ENCODE measurements at regions not wholly inside any gene's neighbourhood (a gene's known extent, or its start where the extent isn't known, plus 50 kb on each side); places are given as distances from the start of the nearest gene placed in this dataset.

- TF ChIP-seq, protein P1, sequence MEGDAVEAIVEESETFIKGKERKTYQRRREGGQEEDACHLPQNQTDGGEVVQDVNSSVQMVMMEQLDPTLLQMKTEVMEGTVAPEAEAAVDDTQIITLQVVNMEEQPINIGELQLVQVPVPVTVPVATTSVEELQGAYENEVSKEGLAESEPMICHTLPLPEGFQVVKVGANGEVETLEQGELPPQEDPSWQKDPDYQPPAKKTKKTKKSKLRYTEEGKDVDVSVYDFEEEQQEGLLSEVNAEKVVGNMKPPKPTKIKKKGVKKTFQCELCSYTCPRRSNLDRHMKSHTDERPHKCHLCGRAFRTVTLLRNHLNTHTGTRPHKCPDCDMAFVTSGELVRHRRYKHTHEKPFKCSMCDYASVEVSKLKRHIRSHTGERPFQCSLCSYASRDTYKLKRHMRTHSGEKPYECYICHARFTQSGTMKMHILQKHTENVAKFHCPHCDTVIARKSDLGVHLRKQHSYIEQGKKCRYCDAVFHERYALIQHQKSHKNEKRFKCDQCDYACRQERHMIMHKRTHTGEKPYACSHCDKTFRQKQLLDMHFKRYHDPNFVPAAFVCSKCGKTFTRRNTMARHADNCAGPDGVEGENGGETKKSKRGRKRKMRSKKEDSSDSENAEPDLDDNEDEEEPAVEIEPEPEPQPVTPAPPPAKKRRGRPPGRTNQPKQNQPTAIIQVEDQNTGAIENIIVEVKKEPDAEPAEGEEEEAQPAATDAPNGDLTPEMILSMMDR (conservative IDR thresholded peaks at IDR 0.05; ENCODE audit: low read length) = no peak
Measured at GRCh38 chr1:5478961-5479360, 513.3 kb downstream of the NPHP4 start.

DNA sequence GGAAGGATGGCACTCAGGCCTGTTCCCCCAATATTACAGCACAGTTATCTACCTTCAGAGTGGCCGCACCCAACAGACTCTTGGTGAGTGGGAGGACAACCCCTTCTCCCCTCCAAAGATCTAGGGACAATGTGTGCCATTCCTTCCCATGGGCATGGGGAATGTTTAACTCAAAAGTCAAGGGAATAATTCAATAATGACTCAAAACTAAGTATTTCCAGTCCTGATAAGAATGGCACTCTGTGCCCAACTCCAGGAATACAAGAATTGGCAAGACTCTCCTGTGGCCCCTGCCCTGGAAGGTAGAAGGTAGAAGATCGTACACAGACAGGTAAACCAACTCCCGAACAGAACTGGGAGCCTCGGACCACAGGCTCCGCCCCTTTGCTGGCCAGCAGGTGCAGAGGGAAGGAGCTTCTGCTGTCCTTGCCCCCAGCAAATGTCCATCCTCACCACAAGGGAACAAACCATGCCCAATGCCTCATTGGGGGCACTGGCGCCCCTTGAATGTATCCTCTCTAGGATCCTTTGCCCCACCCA lies 514.0 kb downstream of the NPHP4 start:
- no peak for DNase-seq (ENCODE audit: low read depth)
- TF ChIP-seq, protein P1 (conservative IDR thresholded peaks at IDR 0.05; ENCODE audit: low read length) = no peak
- H3K4me3 ChIP-seq (ENCODE audit: low read length) = no peak overlapping the region

More at GRCh38 chr1:5478961-5479360, 513.3 kb downstream of the NPHP4 start:
- H3K4me3 ChIP-seq (ENCODE audit: low read length) = no peak overlapping the region
- DNase-seq (ENCODE audit: low read depth) = no peak

- H3K4me3 ChIP-seq (ENCODE audit: low read length) = no peak overlapping the region
- DNase-seq (ENCODE audit: low read depth) = no peak
- TF ChIP-seq, protein P1 (conservative IDR thresholded peaks at IDR 0.05; ENCODE audit: low read length) = no peak
Measured at GRCh38 chr1:5477716-5478115, 514.5 kb downstream of the NPHP4 start.

DNA sequence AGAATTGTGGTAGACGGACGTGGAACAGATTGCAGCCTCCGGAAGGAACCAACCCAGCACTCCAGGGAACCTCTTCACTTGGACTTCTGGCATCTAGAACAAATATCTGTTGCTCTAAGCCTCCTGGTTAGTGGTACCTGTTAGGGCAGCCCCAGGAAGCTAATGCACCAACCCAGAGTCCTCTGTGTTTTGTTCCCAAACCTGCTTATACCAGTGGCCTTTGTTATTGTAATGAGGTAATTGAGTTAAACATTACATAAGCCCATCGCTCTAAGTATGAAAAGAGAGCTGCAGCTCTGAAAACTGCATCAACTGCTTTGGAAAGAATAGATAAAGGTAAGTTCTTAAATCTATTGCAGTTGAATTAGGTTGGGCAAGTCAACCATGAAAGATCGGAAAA lies 516.7 kb downstream of the NPHP4 start:
- DNase-seq (ENCODE audit: low read depth) = no peak
- TF ChIP-seq, protein P1 (conservative IDR thresholded peaks at IDR 0.05; ENCODE audit: low read length) = no peak
- H3K4me3 ChIP-seq (ENCODE audit: low read length) = no peak overlapping the region

GRCh38 chr1:5473268-5473667 lies 519.0 kb downstream of the NPHP4 start:
- no peak overlapping the region for H3K4me3 ChIP-seq (ENCODE audit: low read length)
- DNase-seq (ENCODE audit: low read depth) = no peak
- TF ChIP-seq, protein P1 (conservative IDR thresholded peaks at IDR 0.05; ENCODE audit: low read length) = no peak

- TF ChIP-seq, protein P1 (conservative IDR thresholded peaks at IDR 0.05; ENCODE audit: low read length) = no peak
- DNase-seq (ENCODE audit: low read depth) = no peak
- no peak overlapping the region for H3K4me3 ChIP-seq (ENCODE audit: low read length)
Measured at GRCh38 chr1:5466487-5466886, 525.7 kb downstream of the NPHP4 start.

- no peak for DNase-seq (ENCODE audit: low read depth)
- H3K4me3 ChIP-seq (ENCODE audit: low read length) = no peak overlapping the region
- TF ChIP-seq, protein P1 (conservative IDR thresholded peaks at IDR 0.05; ENCODE audit: low read length) = no peak
Measured at GRCh38 chr1:5465281-5465711, 526.9 kb downstream of the NPHP4 start.
